ENCODE measurements at regions not wholly inside any gene's neighbourhood (a gene's known extent, or its start where the extent isn't known, plus 50 kb on each side); places are given as distances from the start of the nearest gene placed in this dataset.

- DNase-seq (ENCODE audit: low spot score): peak; percentile 39
Measured at GRCh38 chr2:125857971-125858794, 797.8 kb upstream of the GYPC start.

GRCh38 chr2:125861461-125861860 lies 794.5 kb upstream of the GYPC start:
- DNase-seq (ENCODE audit: low spot score): no peak

- DNase-seq (ENCODE audit: low spot score): no peak
Measured at GRCh38 chr2:125867908-125868307, 788.0 kb upstream of the GYPC start.

GRCh38 chr2:125870264-125870663 lies 785.7 kb upstream of the GYPC start:
- DNase-seq (ENCODE audit: low spot score): no peak

- DNase-seq (ENCODE audit: low spot score): no peak
Measured at GRCh38 chr2:125870746-125871145, 785.2 kb upstream of the GYPC start.

GRCh38 chr2:125874564-125874963 lies 781.4 kb upstream of the GYPC start:
- no peak for DNase-seq (ENCODE audit: low spot score)

- no peak for DNase-seq (ENCODE audit: low spot score)
Measured at GRCh38 chr2:125885340-125885739, 770.6 kb upstream of the GYPC start.

- no peak for DNase-seq (ENCODE audit: low spot score)
Measured at GRCh38 chr2:125886153-125886552, 769.8 kb upstream of the GYPC start.

- DNase-seq (ENCODE audit: low spot score): no peak
Measured at GRCh38 chr2:125901278-125901677, 754.7 kb upstream of the GYPC start.

GRCh38 chr2:125925891-125926546 lies 729.9 kb upstream of the GYPC start:
- DNase-seq (ENCODE audit: low spot score): no peak

GRCh38 chr2:125935559-125935958 lies 720.4 kb upstream of the GYPC start:
- DNase-seq (ENCODE audit: low spot score): no peak

GRCh38 chr2:125942585-125943424 lies 713.2 kb upstream of the GYPC start:
- DNase-seq (ENCODE audit: low spot score): no peak

- DNase-seq (ENCODE audit: low spot score): no peak
Measured at GRCh38 chr2:125959047-125959446, 696.9 kb upstream of the GYPC start.

- DNase-seq (ENCODE audit: low spot score): no peak
Measured at GRCh38 chr2:125961739-125962138, 694.2 kb upstream of the GYPC start.

GRCh38 chr2:125979886-125980285 lies 676.1 kb upstream of the GYPC start:
- DNase-seq (ENCODE audit: low spot score): no peak

- DNase-seq (ENCODE audit: low spot score): no peak
Measured at GRCh38 chr2:125983364-125983763, 672.6 kb upstream of the GYPC start.

GRCh38 chr2:126029316-126029715 lies 626.6 kb upstream of the GYPC start:
- DNase-seq (ENCODE audit: low spot score): no peak

- no peak for DNase-seq (ENCODE audit: low spot score)
Measured at GRCh38 chr2:126038861-126039260, 617.1 kb upstream of the GYPC start.

- no peak for DNase-seq (ENCODE audit: low spot score)
Measured at GRCh38 chr2:126041391-126042047, 614.4 kb upstream of the GYPC start.

- no peak for DNase-seq (ENCODE audit: low spot score)
Measured at GRCh38 chr2:126042089-126042488, 613.9 kb upstream of the GYPC start.

GRCh38 chr2:126048719-126049118 lies 607.2 kb upstream of the GYPC start:
- no peak for DNase-seq (ENCODE audit: low spot score)

GRCh38 chr2:126049461-126049860 lies 606.5 kb upstream of the GYPC start:
- DNase-seq (ENCODE audit: low spot score): no peak

All from kidney tubule cell (primary cell).